ENCODE measurements at regions not wholly inside any gene's neighbourhood (a gene's known extent, or its start where the extent isn't known, plus 50 kb on each side); places are given as distances from the start of the nearest gene placed in this dataset.

GRCh38 chr9:86580688-86581087 is 226.5 kb upstream of the TUT7 start:
- no peak for DNase-seq
- Histone ChIP-seq H3K4me3 (no peak overlapping the region), H3K36me3 (ENCODE audit: low read depth) (no peaks in the 10 kb centered on the region), H3K4me1 (ENCODE audit: low read depth) (no peaks in the 10 kb centered on the region), H3K9me3 (no peaks in the 10 kb centered on the region)
- intact Hi-C loops (cut with DNase I, micrococcal nuclease): no loop called here
- ATAC-seq: no peak
- TF ChIP-seq, protein P1, sequence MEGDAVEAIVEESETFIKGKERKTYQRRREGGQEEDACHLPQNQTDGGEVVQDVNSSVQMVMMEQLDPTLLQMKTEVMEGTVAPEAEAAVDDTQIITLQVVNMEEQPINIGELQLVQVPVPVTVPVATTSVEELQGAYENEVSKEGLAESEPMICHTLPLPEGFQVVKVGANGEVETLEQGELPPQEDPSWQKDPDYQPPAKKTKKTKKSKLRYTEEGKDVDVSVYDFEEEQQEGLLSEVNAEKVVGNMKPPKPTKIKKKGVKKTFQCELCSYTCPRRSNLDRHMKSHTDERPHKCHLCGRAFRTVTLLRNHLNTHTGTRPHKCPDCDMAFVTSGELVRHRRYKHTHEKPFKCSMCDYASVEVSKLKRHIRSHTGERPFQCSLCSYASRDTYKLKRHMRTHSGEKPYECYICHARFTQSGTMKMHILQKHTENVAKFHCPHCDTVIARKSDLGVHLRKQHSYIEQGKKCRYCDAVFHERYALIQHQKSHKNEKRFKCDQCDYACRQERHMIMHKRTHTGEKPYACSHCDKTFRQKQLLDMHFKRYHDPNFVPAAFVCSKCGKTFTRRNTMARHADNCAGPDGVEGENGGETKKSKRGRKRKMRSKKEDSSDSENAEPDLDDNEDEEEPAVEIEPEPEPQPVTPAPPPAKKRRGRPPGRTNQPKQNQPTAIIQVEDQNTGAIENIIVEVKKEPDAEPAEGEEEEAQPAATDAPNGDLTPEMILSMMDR (IDR thresholded peaks at IDR 0.05): no peak

- ATAC-seq: no peak
- Histone ChIP-seq H3K9me3 (no peaks in the 10 kb centered on the region), H3K4me3 (no peak overlapping the region), H3K36me3 (ENCODE audit: low read depth) (no peaks in the 10 kb centered on the region), H3K4me1 (ENCODE audit: low read depth) (no peaks in the 10 kb centered on the region)
- intact Hi-C loops (cut with DNase I, micrococcal nuclease): no loop called here
- TF ChIP-seq, protein P1 (IDR thresholded peaks at IDR 0.05): no peak
- no peak for DNase-seq
Observed at GRCh38 chr9:86578722-86579121, 224.5 kb upstream of the TUT7 start.

GRCh38 chr9:86577420-86578333 is 223.5 kb upstream of the TUT7 start:
- Histone ChIP-seq H3K4me3 (no peak overlapping the region), H3K4me1 (ENCODE audit: low read depth) (no peaks in the 10 kb centered on the region), H3K36me3 (ENCODE audit: low read depth) (no peaks in the 10 kb centered on the region), H3K9me3 (no peaks in the 10 kb centered on the region)
- no peak for ATAC-seq
- intact Hi-C loops (cut with DNase I, micrococcal nuclease): no loop called here
- TF ChIP-seq, protein P1 (IDR thresholded peaks at IDR 0.05): no peak
- no peak for DNase-seq

- intact Hi-C loops (cut with DNase I, micrococcal nuclease): no loop called here
Observed at GRCh38 chr9:86575825-86576525, 221.8 kb upstream of the TUT7 start.

GRCh38 chr9:86575137-86575536 is 220.9 kb upstream of the TUT7 start:
- no peaks in the 10 kb centered on the region for H3K9me3 ChIP-seq
- no peak overlapping the region for H3K4me3 ChIP-seq
- intact Hi-C loops (cut with DNase I, micrococcal nuclease): no loop called here
- H3K36me3 ChIP-seq (ENCODE audit: low read depth): no peaks in the 10 kb centered on the region
- ATAC-seq (no peak), DNase-seq (no peak)
- no peaks in the 10 kb centered on the region for H3K4me1 ChIP-seq (ENCODE audit: low read depth)
- TF ChIP-seq, protein P1 (IDR thresholded peaks at IDR 0.05): no peak

More at GRCh38 chr9:86575825-86576525, 221.8 kb upstream of the TUT7 start:
- H3K4me3 ChIP-seq: no peak overlapping the region
- H3K4me1 ChIP-seq (ENCODE audit: low read depth): no peaks in the 10 kb centered on the region
- TF ChIP-seq, protein P1 (IDR thresholded peaks at IDR 0.05): no peak
- ATAC-seq (no peak), DNase-seq (no peak)
- no peaks in the 10 kb centered on the region for H3K36me3 ChIP-seq (ENCODE audit: low read depth)
- H3K9me3 ChIP-seq: no peaks in the 10 kb centered on the region
